ENCODE measurements at regions not wholly inside any gene's neighbourhood (a gene's known extent, or its start where the extent isn't known, plus 50 kb on each side); places are given as distances from the start of the nearest gene placed in this dataset.

DNA sequence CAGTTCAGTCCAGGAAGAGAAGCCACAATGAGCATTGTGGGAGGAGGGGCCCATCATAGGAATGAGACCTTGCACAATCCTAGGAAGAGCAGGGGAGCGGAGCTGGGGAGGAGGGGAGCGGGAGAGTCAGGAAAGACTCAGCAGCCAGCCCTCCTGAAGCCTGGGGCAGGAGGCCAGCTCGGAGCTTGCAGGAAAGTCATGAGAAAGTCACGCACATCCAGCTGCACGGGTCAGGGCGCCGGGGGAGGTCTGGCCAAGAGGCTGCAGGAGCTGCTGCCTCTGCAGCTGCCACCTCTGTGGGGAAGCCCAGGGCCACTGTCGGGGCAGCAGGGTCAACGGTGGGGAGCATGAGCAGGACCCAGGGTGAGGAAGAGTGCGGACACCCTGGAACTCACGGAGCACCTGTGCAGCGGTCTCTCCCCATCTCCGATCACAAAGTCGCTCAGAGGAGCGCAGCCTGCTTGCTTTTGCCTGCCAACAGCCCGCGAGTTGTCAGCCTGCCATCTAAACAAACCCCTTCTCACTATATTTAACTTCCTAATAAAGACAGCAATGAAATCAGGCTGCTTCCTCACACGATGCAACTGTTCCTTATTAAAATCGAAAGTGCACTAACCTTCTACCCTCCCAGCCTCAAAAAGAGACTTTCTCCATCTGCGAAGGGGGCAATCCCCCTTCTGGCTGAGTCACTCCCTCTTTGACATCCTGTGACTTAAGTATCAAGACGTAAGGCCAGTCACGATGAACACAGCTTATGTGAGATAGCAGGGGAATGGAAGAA, 52.9 kb upstream of the RTL6 start:
- peak overlapping the region; percentile 79 to 87 for H3K27ac Mint-ChIP-seq
- DNase-seq (no peak), ATAC-seq (replicated peaks) (peak; percentile 76)
- no peaks in the 10 kb centered on the region for H3K9me3 Mint-ChIP-seq
- H3K36me3 Mint-ChIP-seq (ENCODE audit: insufficient read depth), result no peaks in the 10 kb centered on the region
- peaks cover 8 to 9% of the 10 kb centered on the region in 2 donors for H3K4me1 Mint-ChIP-seq (ENCODE audit: low read depth in 2 of 2)
- H3K4me3 Mint-ChIP-seq, result peak overlapping the region; percentile 30 to 66
- peaks cover 18 to 35% of the 10 kb centered on the region in 2 donors for H3K27me3 Mint-ChIP-seq

DNA sequence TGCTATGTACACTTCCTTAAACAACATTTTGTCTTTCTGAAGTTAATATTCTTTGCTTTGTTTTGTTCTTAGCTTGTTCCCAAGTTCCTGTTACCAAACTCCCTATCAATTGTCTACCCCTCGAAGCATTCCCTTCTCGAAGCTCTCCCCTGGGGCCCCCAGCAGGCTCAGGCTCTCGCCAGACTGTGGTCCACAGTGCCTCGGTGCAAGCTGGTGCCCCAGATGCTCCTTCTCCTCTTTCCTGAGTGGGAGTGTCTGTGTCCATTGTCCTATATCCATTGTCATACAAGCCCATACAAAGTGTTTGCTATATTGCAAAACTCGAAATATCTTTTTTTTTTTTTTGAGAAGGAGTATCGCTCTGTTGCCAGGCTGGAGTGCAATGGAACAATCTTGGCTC, 51.7 kb upstream of the RTL6 start:
- Mint-ChIP-seq H3K27me3 (peaks cover 8 to 31% of the 10 kb centered on the region in 2 donors), H3K4me1 (ENCODE audit: low read depth in 2 of 2) (peaks cover 5 to 8% of the 10 kb centered on the region in 2 donors), H3K4me3 (no peak overlapping the region), H3K36me3 (ENCODE audit: insufficient read depth) (no peaks in the 10 kb centered on the region), H3K9me3 (no peaks in the 10 kb centered on the region), H3K27ac (no peak overlapping the region)
- no peak for ATAC-seq (replicated peaks)
- DNase-seq, result no peak

DNA sequence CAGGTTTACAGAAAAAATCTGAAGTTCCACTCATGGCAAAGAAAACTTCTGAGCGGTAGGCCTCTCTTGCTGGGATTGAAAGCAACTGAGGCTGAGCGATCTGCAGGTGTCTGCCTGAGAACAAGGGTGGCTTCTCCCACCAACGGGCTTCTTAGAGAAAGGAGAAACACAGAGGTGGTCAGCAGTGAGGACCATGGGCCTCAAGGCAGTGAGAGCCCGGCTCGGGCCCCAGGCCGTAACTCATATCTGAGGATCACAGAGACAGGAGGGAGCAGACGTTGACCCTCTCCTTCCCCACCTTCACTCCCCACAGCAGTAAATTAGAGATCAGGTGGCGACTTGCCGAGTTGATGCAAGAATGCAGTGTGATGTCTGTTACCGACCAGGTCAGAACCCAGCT, 50.9 kb upstream of the RTL6 start:
- Mint-ChIP-seq H3K27ac (no peak overlapping the region), H3K36me3 (ENCODE audit: insufficient read depth) (no peaks in the 10 kb centered on the region), H3K9me3 (no peaks in the 10 kb centered on the region), H3K4me3 (no peak overlapping the region), H3K27me3 (peaks cover 9 to 31% of the 10 kb centered on the region in 2 donors), H3K4me1 (ENCODE audit: low read depth in 2 of 2) (peaks cover 5 to 10% of the 10 kb centered on the region in 2 donors)
- no peak for ATAC-seq (replicated peaks)
- no peak for DNase-seq

Measured in effector memory CD8-positive, alpha-beta T cell (primary cell).